Astrocyte (in vitro differentiated cells and primary cell): ENCODE measurements at regions not wholly inside any gene's neighbourhood (a gene's known extent, or its start where the extent isn't known, plus 50 kb on each side); places are given as distances from the start of the nearest gene placed in this dataset.

Experiments
- DNase-seq: peaks from one replicate; pipeline ENCODE4 v3.0.0-alpha.2; 2010; ENCODE audit warnings: low read depth
- FAIRE-seq: peaks from 2 replicates; lab custom pipeline; 2011; peaks lifted over from hg19 to GRCh38; lab: Jason Lieb, UNC
- H2AFZ ChIP-seq: 2 replicates; pipeline ENCODE4 v1.6.0; 2012; ENCODE audit warnings: low read depth, low read length, inconsistent platforms
- H3K27ac ChIP-seq: 2 replicates; pipeline ENCODE4 v1.5.1; 2011; ENCODE audit warnings: low read depth, low read length, inconsistent platforms
- H3K27me3 ChIP-seq: 2 replicates; pipeline ENCODE4 v1.6.0; 2011; ENCODE audit warnings: low read length, inconsistent platforms; ENCODE audit not compliant: insufficient read depth
- H3K36me3 ChIP-seq: 2 replicates; pipeline ENCODE4 v1.5.1; 2011; ENCODE audit warnings: low read length, inconsistent platforms; ENCODE audit not compliant: insufficient read depth
- H3K4me1 ChIP-seq: 2 replicates; pipeline ENCODE4 v1.5.1; 2011; ENCODE audit warnings: low read length, inconsistent platforms; ENCODE audit not compliant: insufficient read depth
- H3K4me2 ChIP-seq: 2 replicates; pipeline ENCODE4 v1.6.0; 2012; ENCODE audit warnings: low read length, inconsistent platforms
- H3K4me3 ChIP-seq: 2 replicates; pipeline ENCODE4 v1.5.1; 2011; ENCODE audit warnings: low read depth, mild to moderate bottlenecking, low read length, inconsistent platforms; ENCODE audit not compliant: insufficient read depth
- H3K79me2 ChIP-seq: 2 replicates; pipeline ENCODE4 v1.6.0; 2012; ENCODE audit warnings: mild to moderate bottlenecking, low read length, inconsistent platforms; ENCODE audit not compliant: insufficient read depth
- H3K9ac ChIP-seq: 2 replicates; pipeline ENCODE4 v1.6.0; 2012; ENCODE audit warnings: mild to moderate bottlenecking, low read length, inconsistent platforms
- H3K9me3 ChIP-seq: 2 replicates; pipeline ENCODE4 v1.5.1; 2012; ENCODE audit warnings: low read depth, mild to moderate bottlenecking, low read length, inconsistent platforms; ENCODE audit not compliant: insufficient read depth
- H4K20me1 ChIP-seq: 2 replicates; pipeline ENCODE4 v1.6.0; 2012; ENCODE audit warnings: low read length, inconsistent platforms; ENCODE audit not compliant: insufficient read depth
- H3K27ac Mint-ChIP-seq: one replicate; pipeline ENCODE4 v1.8.0; 2021; ENCODE audit warnings: mild to moderate bottlenecking, mixed read lengths; ENCODE audit not compliant: unreplicated experiment
- H3K27me3 Mint-ChIP-seq: one replicate; pipeline ENCODE4 v1.8.0; 2021; ENCODE audit warnings: low read depth, mixed read lengths; ENCODE audit not compliant: unreplicated experiment
- H3K36me3 Mint-ChIP-seq: one replicate; pipeline ENCODE4 v1.8.0; 2021; ENCODE audit warnings: low read depth, mixed read lengths; ENCODE audit not compliant: unreplicated experiment
- H3K4me1 Mint-ChIP-seq: one replicate; pipeline ENCODE4 v1.8.0; 2021; ENCODE audit warnings: low read depth, mixed read lengths; ENCODE audit not compliant: unreplicated experiment
- H3K4me3 Mint-ChIP-seq: one replicate; pipeline ENCODE4 v1.8.0; 2021; ENCODE audit warnings: mild to moderate bottlenecking, moderate library complexity, mixed read lengths; ENCODE audit not compliant: unreplicated experiment
- H3K9me3 Mint-ChIP-seq: one replicate; pipeline ENCODE4 v1.8.0; 2021; ENCODE audit warnings: mild to moderate bottlenecking, mixed read lengths; ENCODE audit not compliant: unreplicated experiment
- EZH2 ChIP-seq: IDR thresholded peaks from 2 replicates; pipeline ENCODE4 v1.6.1; 2012; ENCODE audit warnings: mild to moderate bottlenecking, low read length, inconsistent platforms; ENCODE audit not compliant: insufficient read depth
- TF ChIP-seq, protein P1 (sequence below): IDR thresholded peaks from 2 replicates; pipeline ENCODE4 v1.5.1; 2011; ENCODE audit warnings: low read depth, mild to moderate bottlenecking, inconsistent platforms, low read length, moderate library complexity; ENCODE audit not compliant: insufficient read depth

DNA sequence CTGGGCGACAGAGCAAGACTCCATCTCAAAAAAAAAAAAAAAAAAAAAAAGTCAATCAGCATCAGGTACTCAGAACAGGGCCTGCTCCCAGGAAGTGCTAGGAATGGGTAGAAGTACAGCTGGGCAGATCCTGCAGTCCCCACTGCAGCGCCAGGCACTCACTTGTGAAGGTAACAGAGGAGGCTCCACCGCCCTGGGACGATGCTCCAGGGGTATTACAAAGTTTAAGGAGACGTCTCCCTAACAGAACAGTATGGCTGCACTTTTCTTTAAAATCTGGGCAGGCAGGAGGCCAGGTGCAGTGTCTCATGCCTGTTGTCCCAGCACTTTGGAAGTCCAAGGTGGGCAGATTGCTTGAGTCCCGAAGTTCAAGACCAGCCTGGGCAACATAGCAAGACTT lies 1449.0 kb downstream of the BRD1 start:
- no peak overlapping the region for H3K4me2 ChIP-seq
- H3K36me3 Mint-ChIP-seq = no peaks in the 10 kb centered on the region
- no peak overlapping the region for H3K4me3 Mint-ChIP-seq
- no peak for TF ChIP-seq EZH2
- TF ChIP-seq, protein P1, sequence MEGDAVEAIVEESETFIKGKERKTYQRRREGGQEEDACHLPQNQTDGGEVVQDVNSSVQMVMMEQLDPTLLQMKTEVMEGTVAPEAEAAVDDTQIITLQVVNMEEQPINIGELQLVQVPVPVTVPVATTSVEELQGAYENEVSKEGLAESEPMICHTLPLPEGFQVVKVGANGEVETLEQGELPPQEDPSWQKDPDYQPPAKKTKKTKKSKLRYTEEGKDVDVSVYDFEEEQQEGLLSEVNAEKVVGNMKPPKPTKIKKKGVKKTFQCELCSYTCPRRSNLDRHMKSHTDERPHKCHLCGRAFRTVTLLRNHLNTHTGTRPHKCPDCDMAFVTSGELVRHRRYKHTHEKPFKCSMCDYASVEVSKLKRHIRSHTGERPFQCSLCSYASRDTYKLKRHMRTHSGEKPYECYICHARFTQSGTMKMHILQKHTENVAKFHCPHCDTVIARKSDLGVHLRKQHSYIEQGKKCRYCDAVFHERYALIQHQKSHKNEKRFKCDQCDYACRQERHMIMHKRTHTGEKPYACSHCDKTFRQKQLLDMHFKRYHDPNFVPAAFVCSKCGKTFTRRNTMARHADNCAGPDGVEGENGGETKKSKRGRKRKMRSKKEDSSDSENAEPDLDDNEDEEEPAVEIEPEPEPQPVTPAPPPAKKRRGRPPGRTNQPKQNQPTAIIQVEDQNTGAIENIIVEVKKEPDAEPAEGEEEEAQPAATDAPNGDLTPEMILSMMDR = no peak
- no peak overlapping the region for H3K27ac Mint-ChIP-seq
- no peak overlapping the region for H2AFZ ChIP-seq
- H3K79me2 ChIP-seq = no peaks in the 10 kb centered on the region
- H3K36me3 ChIP-seq = no peaks in the 10 kb centered on the region
- FAIRE-seq = no peak
- H3K27me3 ChIP-seq = no peaks in the 10 kb centered on the region
- H3K4me1 Mint-ChIP-seq = no peaks in the 10 kb centered on the region
- no peaks in the 10 kb centered on the region for H3K9me3 ChIP-seq
- peaks cover 39% of the 10 kb centered on the region for H3K27me3 Mint-ChIP-seq
- no peaks in the 10 kb centered on the region for H3K9me3 Mint-ChIP-seq
- no peak overlapping the region for H3K4me3 ChIP-seq
- no peaks in the 10 kb centered on the region for H4K20me1 ChIP-seq
- DNase-seq = no peak
- H3K4me1 ChIP-seq = no peaks in the 10 kb centered on the region
- no peak overlapping the region for H3K27ac ChIP-seq
- no peak overlapping the region for H3K9ac ChIP-seq

DNA sequence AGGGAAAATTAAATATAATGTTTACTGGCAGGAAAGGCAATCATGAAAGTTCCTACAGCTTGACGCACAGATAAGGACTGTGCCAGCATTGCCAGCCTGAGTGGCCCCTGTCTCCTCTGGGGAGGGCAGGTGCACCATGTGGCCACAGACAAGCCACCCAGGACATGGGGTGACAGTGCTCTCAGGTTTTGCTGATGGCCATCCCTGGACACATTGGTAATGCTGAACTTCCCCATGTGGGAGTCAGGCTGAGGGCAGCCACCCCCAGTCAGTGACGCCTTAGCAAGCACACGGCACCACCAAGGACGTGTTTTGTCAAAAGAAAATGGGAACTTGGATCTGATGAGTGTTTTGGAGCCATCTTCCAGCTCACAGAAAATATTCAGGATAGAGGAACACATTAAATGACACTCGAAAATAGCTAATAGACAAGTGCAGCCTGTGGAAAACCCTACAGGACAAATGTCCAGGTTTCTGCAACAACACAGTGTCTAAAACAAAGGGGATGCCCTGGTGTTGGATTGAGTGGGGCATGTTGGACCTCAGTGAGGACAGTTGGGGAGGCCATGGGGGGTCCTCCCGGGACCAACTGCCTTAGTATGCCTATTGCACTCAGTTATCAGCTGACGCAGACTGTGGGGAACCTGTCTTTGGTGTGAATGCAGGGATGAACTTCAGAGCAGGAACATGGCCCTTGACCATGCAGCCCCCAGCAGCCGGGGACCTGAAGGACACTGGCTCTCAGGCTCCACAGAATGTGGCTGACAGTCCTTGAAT lies 1450.5 kb downstream of the BRD1 start:
- FAIRE-seq (no peak), DNase-seq (no peak)
- no peaks in the 10 kb centered on the region for H3K27me3 ChIP-seq
- no peak overlapping the region for H3K27ac Mint-ChIP-seq
- H3K4me3 Mint-ChIP-seq = no peak overlapping the region
- H3K9me3 ChIP-seq = no peaks in the 10 kb centered on the region
- H3K9me3 Mint-ChIP-seq = no peaks in the 10 kb centered on the region
- H4K20me1 ChIP-seq = no peaks in the 10 kb centered on the region
- no peaks in the 10 kb centered on the region for H3K36me3 ChIP-seq
- no peaks in the 10 kb centered on the region for H3K4me1 Mint-ChIP-seq
- no peaks in the 10 kb centered on the region for H3K79me2 ChIP-seq
- TF ChIP-seq, protein P1 = no peak
- TF ChIP-seq EZH2 = no peak
- no peak overlapping the region for H3K4me2 ChIP-seq
- no peak overlapping the region for H2AFZ ChIP-seq
- no peak overlapping the region for H3K9ac ChIP-seq
- no peak overlapping the region for H3K4me3 ChIP-seq
- H3K4me1 ChIP-seq = no peaks in the 10 kb centered on the region
- no peak overlapping the region for H3K27ac ChIP-seq
- H3K36me3 Mint-ChIP-seq = no peaks in the 10 kb centered on the region
- H3K27me3 Mint-ChIP-seq = peaks cover 42% of the 10 kb centered on the region

DNA sequence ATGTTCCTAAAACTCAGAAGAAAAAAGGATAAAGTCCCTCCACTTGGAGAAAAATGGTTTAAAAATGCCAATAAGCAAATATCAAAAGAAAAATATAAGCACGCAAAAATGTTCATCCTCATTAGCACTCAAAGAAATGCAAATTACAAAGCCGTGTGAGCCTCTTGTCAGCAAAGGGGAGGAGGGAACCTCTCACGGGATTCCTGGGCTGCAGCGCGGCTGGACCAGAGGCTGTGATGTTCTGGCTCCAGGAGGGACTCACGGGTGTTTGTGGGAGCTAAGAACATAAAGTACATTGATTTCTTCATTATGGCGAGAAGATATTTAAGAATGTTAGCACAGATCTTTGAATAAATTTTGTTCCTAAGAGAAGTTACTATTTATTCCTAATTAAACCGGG lies 1451.2 kb downstream of the BRD1 start:
- DNase-seq (no peak), FAIRE-seq (no peak)
- no peak overlapping the region for H3K9ac ChIP-seq
- Mint-ChIP-seq H3K27ac (no peak overlapping the region), H3K4me3 (no peak overlapping the region), H3K27me3 (peaks cover 42% of the 10 kb centered on the region), H3K36me3 (no peaks in the 10 kb centered on the region), H3K9me3 (no peaks in the 10 kb centered on the region), H3K4me1 (no peaks in the 10 kb centered on the region)
- no peaks in the 10 kb centered on the region for H3K79me2 ChIP-seq
- no peak overlapping the region for H3K4me2 ChIP-seq
- H4K20me1 ChIP-seq = no peaks in the 10 kb centered on the region
- no peak overlapping the region for H2AFZ ChIP-seq
- no peaks in the 10 kb centered on the region for H3K27me3 ChIP-seq
- no peak overlapping the region for H3K27ac ChIP-seq
- H3K9me3 ChIP-seq = no peaks in the 10 kb centered on the region
- H3K4me1 ChIP-seq = no peaks in the 10 kb centered on the region
- no peaks in the 10 kb centered on the region for H3K36me3 ChIP-seq
- TF ChIP-seq EZH2 = no peak
- TF ChIP-seq, protein P1 = no peak
- no peak overlapping the region for H3K4me3 ChIP-seq
